T-helper 1 cell treated with Interleukin-12 subunit alpha and Interleukin-12 subunit beta and Interleukin-4 antibody, amounts not matched to agents 30 μg/mL and 1 μg/mL, for 36 hours (primary cell): ENCODE measurements at regions not wholly inside any gene's neighbourhood (a gene's known extent, or its start where the extent isn't known, plus 50 kb on each side); places are given as distances from the start of the nearest gene placed in this dataset.

Experiments
- H3K27ac Mint-ChIP-seq: one replicate; pipeline ENCODE4 v1.8.0; 2021; ENCODE audit warnings: mild to moderate bottlenecking, mixed read lengths
- H3K27me3 Mint-ChIP-seq: one replicate; pipeline ENCODE4 v1.8.0; 2021; ENCODE audit warnings: low read depth, mixed read lengths
- H3K36me3 Mint-ChIP-seq: one replicate; pipeline ENCODE4 v1.8.0; 2021; ENCODE audit warnings: low read depth, mixed read lengths
- H3K4me1 Mint-ChIP-seq: one replicate; pipeline ENCODE4 v1.8.0; 2021; ENCODE audit warnings: low read depth, mixed read lengths
- H3K4me3 Mint-ChIP-seq: one replicate; pipeline ENCODE4 v1.8.0; 2021; ENCODE audit warnings: mild to moderate bottlenecking, moderate library complexity, mixed read lengths
- H3K9me3 Mint-ChIP-seq: one replicate; pipeline ENCODE4 v1.8.0; 2021; ENCODE audit warnings: mixed read lengths

DNA sequence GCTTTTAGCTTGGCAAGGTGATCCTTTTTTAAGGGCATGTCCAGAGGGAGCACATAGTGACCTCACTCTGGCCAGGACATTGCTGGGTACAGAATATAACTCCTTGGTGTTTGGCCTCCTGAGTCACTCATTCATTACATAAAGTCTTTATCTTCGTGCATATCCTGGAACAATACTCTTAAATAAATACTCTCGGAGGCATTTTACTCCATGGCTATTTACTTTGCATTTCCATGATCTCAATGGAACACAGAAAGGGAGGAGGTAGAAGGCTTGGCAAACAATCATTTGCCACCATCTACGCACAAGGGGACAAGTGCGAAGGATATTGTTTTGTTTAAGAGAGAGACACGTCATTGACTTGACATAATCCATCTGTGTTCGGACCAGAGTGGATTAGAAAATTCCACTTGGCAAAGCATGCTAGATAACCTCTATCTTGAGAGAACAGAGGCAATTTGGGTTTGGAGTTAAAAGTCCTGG lies 210.0 kb downstream of the IRS2 start:
- peaks cover under 1% of the 10 kb centered on the region for H3K4me1 Mint-ChIP-seq
- H3K27ac Mint-ChIP-seq = no peak overlapping the region
- no peak overlapping the region for H3K4me3 Mint-ChIP-seq

DNA sequence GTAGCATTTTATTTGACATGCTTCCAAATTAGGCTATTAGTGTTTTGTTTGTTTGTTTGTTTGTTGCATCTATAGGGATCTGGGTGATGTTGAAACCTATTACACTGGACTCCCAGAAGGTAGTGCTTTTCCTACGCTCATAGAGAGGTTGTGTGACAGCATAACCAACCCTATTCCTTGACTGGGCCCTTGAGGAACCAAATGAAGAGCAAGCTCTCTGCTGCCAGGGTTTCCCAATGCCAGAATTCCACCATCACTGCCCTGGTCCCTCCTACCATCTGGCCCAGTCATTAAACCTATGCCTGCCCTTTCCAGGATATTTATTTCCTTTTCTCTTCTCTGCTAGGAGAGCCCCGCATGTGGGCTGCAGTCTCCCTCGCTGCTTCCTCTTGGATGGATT lies 210.6 kb downstream of the IRS2 start:
- Mint-ChIP-seq H3K27ac (no peak overlapping the region), H3K4me3 (no peak overlapping the region), H3K4me1 (peaks cover 4% of the 10 kb centered on the region), H3K9me3 (no peaks in the 10 kb centered on the region), H3K36me3 (no peaks in the 10 kb centered on the region), H3K27me3 (peaks cover 30% of the 10 kb centered on the region)

More for the DNA sequence above, 210.0 kb downstream of the IRS2 start:
- Mint-ChIP-seq H3K36me3 (no peaks in the 10 kb centered on the region), H3K9me3 (no peaks in the 10 kb centered on the region), H3K27me3 (peaks cover 33% of the 10 kb centered on the region)

DNA sequence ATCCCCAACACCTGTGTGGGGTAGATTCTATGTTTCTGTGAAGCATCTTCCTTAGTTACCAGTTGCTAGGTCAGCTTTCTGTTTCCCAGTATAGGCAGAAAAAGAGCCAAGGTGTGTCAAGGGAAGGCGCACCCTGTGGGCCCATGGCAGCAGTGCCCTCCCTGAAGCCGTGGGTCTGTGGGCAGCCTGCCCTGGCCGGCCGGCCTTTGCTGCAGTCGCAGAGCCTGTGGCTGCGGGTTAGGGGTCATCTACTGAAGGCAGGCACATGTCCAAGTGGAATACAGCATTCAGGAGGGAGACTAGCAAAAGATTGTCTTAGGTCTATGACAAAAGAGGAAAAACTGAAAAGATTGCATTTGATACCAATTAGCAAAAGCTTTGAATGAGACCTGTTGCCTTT lies 214.0 kb downstream of the IRS2 start:
- H3K4me3 Mint-ChIP-seq = no peak overlapping the region
- H3K9me3 Mint-ChIP-seq = no peaks in the 10 kb centered on the region
- H3K27me3 Mint-ChIP-seq = peaks cover 30% of the 10 kb centered on the region
- peaks cover 15% of the 10 kb centered on the region for H3K4me1 Mint-ChIP-seq
- H3K27ac Mint-ChIP-seq = no peak overlapping the region
- peaks cover 2% of the 10 kb centered on the region for H3K36me3 Mint-ChIP-seq

DNA sequence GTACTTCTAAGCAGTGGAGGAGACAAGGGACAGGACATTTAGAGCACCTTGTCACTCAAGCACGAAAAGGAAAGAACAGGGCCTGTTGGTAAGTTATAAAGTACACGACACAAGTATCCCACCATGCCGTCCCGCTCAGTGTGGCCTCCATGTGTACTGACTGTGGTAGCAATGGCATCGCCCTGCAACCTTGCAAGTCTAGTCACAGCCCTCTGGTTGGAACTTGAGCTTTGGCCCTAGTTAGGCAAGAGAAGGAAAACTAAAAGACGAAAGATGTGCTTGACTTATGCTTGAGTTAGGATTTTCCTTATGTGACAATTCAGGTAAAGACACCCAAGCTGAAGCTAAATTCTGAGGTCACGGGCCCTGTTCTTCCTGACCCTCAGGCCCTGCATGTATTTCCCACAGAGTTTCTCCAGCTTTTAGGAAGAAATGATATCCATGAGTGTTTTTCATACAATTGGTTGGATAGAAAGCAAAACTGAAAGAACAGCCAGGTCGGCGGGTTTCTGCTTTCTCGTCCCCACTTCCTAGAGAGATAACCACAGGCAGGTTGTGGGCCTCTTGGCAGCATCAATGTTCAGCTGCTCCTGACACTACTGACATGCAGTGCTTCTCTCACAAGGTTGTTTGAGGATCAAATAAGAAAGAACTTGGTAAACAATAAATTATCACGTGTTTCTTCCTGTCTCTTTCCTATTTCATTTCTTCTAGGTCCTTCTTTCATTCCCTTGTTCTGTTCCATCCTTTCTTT lies 216.2 kb downstream of the IRS2 start:
- Mint-ChIP-seq H3K27ac (peak overlapping the region; percentile 71), H3K36me3 (peaks cover 2% of the 10 kb centered on the region), H3K4me1 (peaks cover 15% of the 10 kb centered on the region), H3K9me3 (no peaks in the 10 kb centered on the region), H3K4me3 (peak overlapping the region; percentile 36), H3K27me3 (peaks cover 17% of the 10 kb centered on the region)

DNA sequence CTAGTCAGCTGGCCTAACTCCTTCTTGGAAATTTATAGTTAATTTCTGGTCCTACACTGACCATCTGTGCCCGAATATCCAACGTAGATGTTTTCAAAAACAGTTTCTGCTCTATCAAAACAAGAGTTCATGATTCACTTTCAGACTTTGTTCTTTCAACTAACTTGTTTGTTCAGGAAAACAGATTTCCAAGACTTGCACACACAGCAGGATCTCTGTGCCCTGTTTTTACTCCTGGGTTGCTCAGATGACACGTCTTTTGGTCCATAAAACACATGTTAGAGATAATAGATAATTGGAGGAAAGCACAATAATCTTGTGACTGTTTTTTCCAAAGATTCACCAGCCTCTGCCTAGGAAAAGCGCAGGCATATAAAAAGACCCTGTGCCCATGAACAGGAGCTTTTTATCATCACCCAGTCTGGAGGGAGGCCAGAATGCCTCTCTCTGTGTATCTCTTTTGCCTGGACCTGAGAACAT lies 218.0 kb downstream of the IRS2 start:
- H3K4me3 Mint-ChIP-seq = no peak overlapping the region
- no peak overlapping the region for H3K27ac Mint-ChIP-seq
- H3K27me3 Mint-ChIP-seq = peaks cover 6% of the 10 kb centered on the region
- peaks cover 15% of the 10 kb centered on the region for H3K4me1 Mint-ChIP-seq
- no peaks in the 10 kb centered on the region for H3K9me3 Mint-ChIP-seq
- peaks cover 2% of the 10 kb centered on the region for H3K36me3 Mint-ChIP-seq

- Mint-ChIP-seq H3K27me3 (peaks cover 7% of the 10 kb centered on the region), H3K4me1 (peaks cover 15% of the 10 kb centered on the region), H3K27ac (no peak overlapping the region), H3K4me3 (no peak overlapping the region), H3K9me3 (no peaks in the 10 kb centered on the region), H3K36me3 (peaks cover 2% of the 10 kb centered on the region)
These were observed 219.1 kb downstream of the IRS2 start for GRCh38 chr13:109567315-109567714.

- Mint-ChIP-seq H3K4me1 (peaks cover 12% of the 10 kb centered on the region), H3K27ac (no peak overlapping the region), H3K36me3 (peaks cover 2% of the 10 kb centered on the region), H3K4me3 (no peak overlapping the region), H3K9me3 (no peaks in the 10 kb centered on the region), H3K27me3 (peaks cover 7% of the 10 kb centered on the region)
These were observed 220.5 kb downstream of the IRS2 start for GRCh38 chr13:109565877-109566276.

DNA sequence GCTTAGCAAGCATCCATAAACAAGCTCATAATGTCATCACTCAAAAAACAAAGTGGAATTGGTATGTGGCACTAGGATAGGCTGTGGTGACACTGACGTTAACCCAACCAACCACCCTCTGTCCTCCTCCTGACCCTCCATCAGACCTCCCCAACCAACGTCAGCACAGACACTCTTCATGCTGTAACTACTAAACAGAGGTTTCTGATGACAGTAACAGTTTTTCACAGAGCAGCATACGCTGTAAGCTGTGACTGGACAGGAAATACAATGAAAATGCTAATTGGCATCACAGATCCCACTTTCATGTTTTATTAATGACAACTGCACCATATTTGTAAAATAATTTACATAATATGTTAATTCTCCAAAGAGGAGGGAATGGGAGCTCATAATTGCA lies 238.0 kb downstream of the IRS2 start:
- Mint-ChIP-seq H3K9me3 (no peaks in the 10 kb centered on the region), H3K4me3 (no peak overlapping the region), H3K36me3 (no peaks in the 10 kb centered on the region), H3K27ac (no peak overlapping the region), H3K4me1 (no peaks in the 10 kb centered on the region), H3K27me3 (peaks cover 5% of the 10 kb centered on the region)

GRCh38 chr13:109547942-109548341 lies 238.4 kb downstream of the IRS2 start:
- Mint-ChIP-seq H3K4me3 (no peak overlapping the region), H3K4me1 (no peaks in the 10 kb centered on the region), H3K36me3 (no peaks in the 10 kb centered on the region), H3K9me3 (no peaks in the 10 kb centered on the region), H3K27ac (no peak overlapping the region), H3K27me3 (peaks cover 5% of the 10 kb centered on the region)

DNA sequence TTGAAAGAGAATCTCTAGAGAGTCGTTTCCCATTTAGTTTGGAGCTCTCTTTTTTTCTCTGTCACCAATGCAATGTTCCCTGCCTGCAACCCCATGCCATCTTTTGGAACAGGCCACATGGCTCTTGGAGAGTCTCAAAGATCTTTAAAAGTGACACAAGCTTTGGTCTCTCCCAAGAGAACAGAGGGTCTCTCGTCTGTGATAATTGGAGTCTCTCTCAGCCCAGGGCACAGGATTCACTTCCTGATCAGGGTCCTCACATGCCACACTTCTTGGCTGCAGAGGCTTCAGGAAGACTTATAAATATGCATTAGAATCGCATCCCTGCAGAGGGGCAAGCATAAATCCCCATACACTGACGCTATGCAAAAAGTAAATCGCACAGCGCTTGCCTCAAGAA lies 240.5 kb downstream of the IRS2 start:
- Mint-ChIP-seq H3K9me3 (no peaks in the 10 kb centered on the region), H3K4me3 (no peak overlapping the region), H3K4me1 (no peaks in the 10 kb centered on the region), H3K36me3 (no peaks in the 10 kb centered on the region), H3K27ac (no peak overlapping the region), H3K27me3 (peaks cover 5% of the 10 kb centered on the region)

- no peak overlapping the region for H3K27ac Mint-ChIP-seq
- H3K27me3 Mint-ChIP-seq = peaks cover 5% of the 10 kb centered on the region
- no peaks in the 10 kb centered on the region for H3K4me1 Mint-ChIP-seq
- no peak overlapping the region for H3K4me3 Mint-ChIP-seq
- H3K9me3 Mint-ChIP-seq = no peaks in the 10 kb centered on the region
- H3K36me3 Mint-ChIP-seq = no peaks in the 10 kb centered on the region
These were observed 245.3 kb downstream of the IRS2 start for GRCh38 chr13:109541081-109541480.

- Mint-ChIP-seq H3K4me1 (no peaks in the 10 kb centered on the region), H3K9me3 (no peaks in the 10 kb centered on the region), H3K27ac (no peak overlapping the region), H3K36me3 (no peaks in the 10 kb centered on the region), H3K4me3 (no peak overlapping the region), H3K27me3 (peaks cover 6% of the 10 kb centered on the region)
These were observed 248.8 kb downstream of the IRS2 start for GRCh38 chr13:109537584-109537983.

DNA sequence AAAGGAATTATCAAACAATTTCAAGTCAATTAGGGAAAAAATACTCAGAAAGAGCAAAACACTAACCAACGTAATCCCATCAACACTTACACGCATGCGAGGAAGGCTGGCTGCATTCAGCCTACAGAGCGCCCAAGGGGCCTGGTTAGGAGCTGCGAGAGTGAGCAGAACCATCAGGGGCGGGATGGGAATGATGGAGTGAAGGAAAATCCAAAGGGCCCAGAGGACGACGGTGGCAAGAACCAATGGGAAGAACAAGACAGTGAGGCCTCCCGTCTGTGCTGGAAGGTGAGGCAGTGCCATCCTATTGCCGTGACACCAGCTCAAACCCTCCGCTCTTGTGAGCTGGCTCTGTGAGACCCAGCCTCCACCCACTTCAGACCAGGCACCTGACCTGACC lies 253.0 kb downstream of the IRS2 start:
- H3K4me1 Mint-ChIP-seq = no peaks in the 10 kb centered on the region
- no peaks in the 10 kb centered on the region for H3K9me3 Mint-ChIP-seq
- H3K36me3 Mint-ChIP-seq = no peaks in the 10 kb centered on the region
- H3K27me3 Mint-ChIP-seq = peaks cover 6% of the 10 kb centered on the region
- H3K4me3 Mint-ChIP-seq = no peak overlapping the region
- no peak overlapping the region for H3K27ac Mint-ChIP-seq

DNA sequence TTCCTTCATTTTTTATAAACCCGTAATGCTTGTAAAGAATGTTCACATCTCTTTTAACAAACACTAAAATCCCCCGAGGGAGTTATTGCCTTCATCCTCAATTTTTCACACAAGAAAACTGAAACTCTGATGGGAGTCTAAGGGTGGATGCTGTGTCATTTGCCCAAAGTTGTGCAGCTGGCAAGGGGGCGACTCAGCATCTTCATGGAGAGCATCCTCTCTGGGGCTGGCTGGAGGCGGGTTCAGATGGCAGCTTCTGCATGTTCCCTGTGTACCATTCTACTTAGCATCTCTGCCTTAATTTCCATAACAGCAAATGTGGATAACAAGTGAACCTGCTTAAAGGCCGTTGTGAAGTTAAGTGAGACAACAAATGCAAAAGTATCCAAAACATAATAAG lies 256.4 kb downstream of the IRS2 start:
- H3K4me1 Mint-ChIP-seq = no peaks in the 10 kb centered on the region
- H3K27ac Mint-ChIP-seq = no peak overlapping the region
- H3K4me3 Mint-ChIP-seq = no peak overlapping the region

DNA sequence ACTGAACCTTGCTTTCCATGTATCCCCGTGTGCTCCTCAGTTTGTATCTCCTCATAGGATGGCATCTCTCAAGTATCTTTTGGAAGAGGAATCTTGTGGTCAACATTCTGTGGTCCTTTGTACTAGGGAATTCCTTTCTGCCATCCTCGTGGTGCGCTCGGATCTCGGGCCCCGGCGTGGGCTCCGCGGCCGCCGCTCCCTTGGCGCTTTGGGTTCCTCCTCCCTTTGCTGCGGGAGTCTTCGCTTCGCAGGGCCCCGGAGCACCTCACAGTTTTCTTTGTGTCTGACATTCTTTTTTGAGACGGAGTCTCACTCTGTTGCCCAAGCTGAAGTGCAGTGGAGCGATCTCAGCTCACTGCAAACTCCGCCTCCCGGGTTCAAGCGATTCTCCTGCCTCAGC lies 264.7 kb downstream of the IRS2 start:
- Mint-ChIP-seq H3K27ac (no peak overlapping the region), H3K9me3 (no peaks in the 10 kb centered on the region), H3K4me3 (no peak overlapping the region), H3K27me3 (no peaks in the 10 kb centered on the region), H3K4me1 (no peaks in the 10 kb centered on the region), H3K36me3 (no peaks in the 10 kb centered on the region)

More for the DNA sequence above, 256.4 kb downstream of the IRS2 start:
- Mint-ChIP-seq H3K36me3 (no peaks in the 10 kb centered on the region), H3K9me3 (no peaks in the 10 kb centered on the region), H3K27me3 (no peaks in the 10 kb centered on the region)
